ENCODE measurements at regions not wholly inside any gene's neighbourhood (a gene's known extent, or its start where the extent isn't known, plus 50 kb on each side); places are given as distances from the start of the nearest gene placed in this dataset.

GRCh38 chr21:16310176-16310575 lies 580.4 kb downstream of the USP25 start:
- no peak for TF ChIP-seq CTCF (IDR thresholded peaks at IDR 0.05; ENCODE audit: control extremely low read depth, extremely low read depth)
- no peak for ATAC-seq (ENCODE audit: insufficient read depth, low FRiP score)
- Histone ChIP-seq H3K27ac (ENCODE audit: low read depth in 1 of 2, low read length in 1 of 2) (no peak overlapping the region), H3K4me1 (ENCODE audit: control insufficient read depth in 5 of 5, insufficient read depth in 5 of 5, low read length in 5 of 5) (no peaks in the 10 kb centered on the region), H3K9ac (ENCODE audit: insufficient read depth in 1 of 2, low read length in 2 of 2) (no peak overlapping the region), H3K9me3 (ENCODE audit: control insufficient read depth in 4 of 4, insufficient read depth in 3 of 4, low read length in 3 of 4) (no peaks in the 10 kb centered on the region), H3K4me3 (no peak overlapping the region), H3K27me3 (ENCODE audit: control insufficient read depth in 3 of 3, insufficient read depth in 3 of 3, low read length in 2 of 3) (no peaks in the 10 kb centered on the region), H3K36me3 (ENCODE audit: control insufficient read depth in 4 of 4, insufficient read depth in 4 of 4, low read length in 4 of 4) (no peaks in the 10 kb centered on the region)
- DNase-seq = no peak
- 94 to 96% methylated on average over 9 of the region's 9 CpGs for WGBS, 2 donors

- TF ChIP-seq CTCF (IDR thresholded peaks at IDR 0.05; ENCODE audit: control extremely low read depth, extremely low read depth) = no peak
- Histone ChIP-seq H3K27me3 (ENCODE audit: control insufficient read depth in 3 of 3, insufficient read depth in 3 of 3, low read length in 2 of 3) (no peaks in the 10 kb centered on the region), H3K4me1 (ENCODE audit: control insufficient read depth in 5 of 5, insufficient read depth in 5 of 5, low read length in 5 of 5) (no peaks in the 10 kb centered on the region), H3K9me3 (ENCODE audit: control insufficient read depth in 4 of 4, insufficient read depth in 3 of 4, low read length in 3 of 4) (no peaks in the 10 kb centered on the region), H3K27ac (ENCODE audit: low read depth in 1 of 2, low read length in 1 of 2) (no peak overlapping the region), H3K36me3 (ENCODE audit: control insufficient read depth in 4 of 4, insufficient read depth in 4 of 4, low read length in 4 of 4) (no peaks in the 10 kb centered on the region), H3K9ac (ENCODE audit: insufficient read depth in 1 of 2, low read length in 2 of 2) (no peak overlapping the region), H3K4me3 (no peak overlapping the region)
- ATAC-seq (ENCODE audit: insufficient read depth, low FRiP score) = no peak
- 80 to 88% methylated on average over 3 of the region's 3 CpGs for WGBS, 2 donors
- no peak for DNase-seq
Measured at GRCh38 chr21:16311229-16311628, 581.4 kb downstream of the USP25 start.

- Histone ChIP-seq H3K4me1 (ENCODE audit: control insufficient read depth in 5 of 5, insufficient read depth in 5 of 5, low read length in 5 of 5) (no peaks in the 10 kb centered on the region), H3K4me3 (no peak overlapping the region), H3K27me3 (ENCODE audit: control insufficient read depth in 3 of 3, insufficient read depth in 3 of 3, low read length in 2 of 3) (no peaks in the 10 kb centered on the region), H3K27ac (ENCODE audit: low read depth in 1 of 2, low read length in 1 of 2) (no peak overlapping the region), H3K9me3 (ENCODE audit: control insufficient read depth in 4 of 4, insufficient read depth in 3 of 4, low read length in 3 of 4) (no peaks in the 10 kb centered on the region), H3K9ac (ENCODE audit: insufficient read depth in 1 of 2, low read length in 2 of 2) (no peak overlapping the region), H3K36me3 (ENCODE audit: control insufficient read depth in 4 of 4, insufficient read depth in 4 of 4, low read length in 4 of 4) (no peaks in the 10 kb centered on the region)
- DNase-seq (no peak), ATAC-seq (ENCODE audit: insufficient read depth, low FRiP score) (no peak)
- TF ChIP-seq CTCF (IDR thresholded peaks at IDR 0.05; ENCODE audit: control extremely low read depth, extremely low read depth) = no peak
Measured at GRCh38 chr21:16312321-16312720, 582.5 kb downstream of the USP25 start.

- no peaks in the 10 kb centered on the region for H3K4me1 ChIP-seq (ENCODE audit: control insufficient read depth in 5 of 5, insufficient read depth in 5 of 5, low read length in 5 of 5)
- H3K4me3 ChIP-seq = no peak overlapping the region
- H3K9ac ChIP-seq (ENCODE audit: insufficient read depth in 1 of 2, low read length in 2 of 2) = no peak overlapping the region
- H3K27ac ChIP-seq (ENCODE audit: low read depth in 1 of 2, low read length in 1 of 2) = no peak overlapping the region
- DNase-seq = no peak
- no peaks in the 10 kb centered on the region for H3K36me3 ChIP-seq (ENCODE audit: control insufficient read depth in 4 of 4, insufficient read depth in 4 of 4, low read length in 4 of 4)
- no peak for TF ChIP-seq CTCF (IDR thresholded peaks at IDR 0.05; ENCODE audit: control extremely low read depth, extremely low read depth)
- WGBS, 2 donors = 95 to 100% methylated on average over 1 of the region's 1 CpG
- no peaks in the 10 kb centered on the region for H3K27me3 ChIP-seq (ENCODE audit: control insufficient read depth in 3 of 3, insufficient read depth in 3 of 3, low read length in 2 of 3)
- H3K9me3 ChIP-seq (ENCODE audit: control insufficient read depth in 4 of 4, insufficient read depth in 3 of 4, low read length in 3 of 4) = no peaks in the 10 kb centered on the region
- no peak for ATAC-seq (ENCODE audit: insufficient read depth, low FRiP score)
Measured at GRCh38 chr21:16315223-16315622, 585.4 kb downstream of the USP25 start.

Measured in lung (tissue), 11 donors.